Neural cell (in vitro differentiated cells): ENCODE measurements at regions not wholly inside any gene's neighbourhood (a gene's known extent, or its start where the extent isn't known, plus 50 kb on each side); places are given as distances from the start of the nearest gene placed in this dataset.

Experiments
- CTCF ChIP-seq: fragments of 450-650 bp; IDR thresholded peaks from 2 replicates; pipeline ENCODE4 v1.5.1; 2014; ENCODE audit warnings: antibody characterized with exemption, mild to moderate bottlenecking, moderate library complexity; ENCODE audit not compliant: poor library complexity, severe bottlenecking
- EP300 ChIP-seq: fragments of 450-650 bp; conservative IDR thresholded peaks from 2 replicates; pipeline ENCODE4 v1.6.1; 2014; ENCODE audit warnings: antibody characterized with exemption, mild to moderate bottlenecking, moderate library complexity; ENCODE audit not compliant: poor library complexity, severe bottlenecking
- EZH2 ChIP-seq: fragments of 200-600, 300-800 bp; shearing (Covaris generic), sonication (generic); IDR thresholded peaks from 2 replicates; pipeline ENCODE4 v1.6.1; 2014; ENCODE audit warnings: antibody characterized with exemption, low read length, borderline replicate concordance, mild to moderate bottlenecking; ENCODE audit not compliant: insufficient read depth, poor library complexity, severe bottlenecking
- MXI1 ChIP-seq: fragments of 450-650 bp; conservative IDR thresholded peaks from 2 replicates; pipeline ENCODE4 v1.6.1; 2014; ENCODE audit warnings: antibody characterized with exemption, mild to moderate bottlenecking; ENCODE audit not compliant: poor library complexity, severe bottlenecking
- POLR2AphosphoS5 ChIP-seq: IDR thresholded peaks from 2 replicates; pipeline ENCODE4 v1.6.1; 2012
- RAD21 ChIP-seq: fragments of 450-650 bp; conservative IDR thresholded peaks from 2 replicates; pipeline ENCODE4 v1.6.1; 2014; ENCODE audit warnings: antibody characterized with exemption, mild to moderate bottlenecking, moderate library complexity
- REST ChIP-seq: IDR thresholded peaks from 2 replicates; pipeline ENCODE4 v1.6.1; 2012; ENCODE audit warnings: borderline replicate concordance
- SMC3 ChIP-seq: fragments of 450-650 bp; conservative IDR thresholded peaks from 2 replicates; pipeline ENCODE4 v1.6.1; 2014; ENCODE audit warnings: antibody characterized with exemption, mild to moderate bottlenecking, moderate library complexity; ENCODE audit not compliant: poor library complexity
- TAF1 ChIP-seq: IDR thresholded peaks from 2 replicates; pipeline ENCODE4 v1.6.1; 2012; ENCODE audit warnings: low read depth

- TF ChIP-seq CTCF (no peak), REST (no peak), RAD21 (no peak), POLR2AphosphoS5 (no peak), MXI1 (no peak), EP300 (no peak), EZH2 (no peak), TAF1 (no peak), SMC3 (no peak)
Observed at GRCh38 chr16:51084074-51084928, 66.8 kb downstream of the SALL1 start.
